Tibial nerve (tissue), 4 donors: ENCODE measurements at regions not wholly inside any gene's neighbourhood (a gene's known extent, or its start where the extent isn't known, plus 50 kb on each side); places are given as distances from the start of the nearest gene placed in this dataset.

Experiments
- DNase-seq, 2 donors: peaks; one replicate each; pipeline ENCODE4 v3.0.0-alpha.2; 2019; ENCODE audit warnings: low spot score in 2 of 2
- H3K27ac ChIP-seq, 4 donors: fragments of 200-600 bp; sonication (generic) in 3 of 4; one replicate each; pipeline ENCODE4 v1.5.1; 2017 to 2019; ENCODE audit warnings: mild to moderate bottlenecking in 1 of 4
- H3K27me3 ChIP-seq, 2 donors: fragments of 200-600 bp; sonication (generic) in 1 of 2; one replicate each; pipeline versions ENCODE4 v1.5.1 to v1.6.0; 2017 to 2019
- H3K36me3 ChIP-seq, 3 donors: fragments of 200-600 bp; sonication (generic); one replicate each; pipeline ENCODE4 v1.5.1; 2018 to 2019
- H3K4me1 ChIP-seq, 4 donors: fragments of 200-600 bp; sonication (generic) in 3 of 4; one replicate each; pipeline ENCODE4 v1.5.1; 2017 to 2019
- H3K4me3 ChIP-seq, 4 donors: fragments of 200-600 bp; sonication (generic) in 3 of 4; one replicate each; pipeline ENCODE4 v1.5.1; 2017 to 2019; ENCODE audit warnings: mild to moderate bottlenecking in 1 of 4, moderate library complexity in 1 of 4
- H3K9me3 ChIP-seq, 4 donors: fragments of 200-600 bp; sonication (generic) in 3 of 4; one replicate each; pipeline ENCODE4 v1.5.1; 2017 to 2019
- EP300 ChIP-seq, 2 donors: sonication (generic); formaldehyde crosslinking; IDR thresholded peaks; one replicate each; pipeline ENCODE4 v1.6.1; 2017; ENCODE audit warnings: antibody characterized with exemption in 2 of 2, mild to moderate bottlenecking in 1 of 2
- POLR2A ChIP-seq, 2 donors: fragments of 450-650 bp; IDR thresholded peaks; one replicate each; pipeline ENCODE4 v1.6.1; 2017; ENCODE audit warnings: antibody characterized with exemption in 2 of 2, mild to moderate bottlenecking in 2 of 2, moderate library complexity in 2 of 2
- WGBS, 2 donors: methylation state at CpG; one replicate each; pipeline ENCODE4 v1.1.5; 2018; 5-methylcytosine and 5-hydroxymethylcytosine counted together
- TF ChIP-seq, protein P1 (sequence below), 5 experiments: fragments of 200-600 bp in 3 of 5; fragments of 450-650 bp in 2 of 5; sonication (generic) in 3 of 5; IDR thresholded peaks; one replicate each; pipeline ENCODE4 v1.5.1; 2016 to 2019; ENCODE audit warnings: antibody characterized with exemption in 5 of 5, mild to moderate bottlenecking in 3 of 5, moderate library complexity in 2 of 5

DNA sequence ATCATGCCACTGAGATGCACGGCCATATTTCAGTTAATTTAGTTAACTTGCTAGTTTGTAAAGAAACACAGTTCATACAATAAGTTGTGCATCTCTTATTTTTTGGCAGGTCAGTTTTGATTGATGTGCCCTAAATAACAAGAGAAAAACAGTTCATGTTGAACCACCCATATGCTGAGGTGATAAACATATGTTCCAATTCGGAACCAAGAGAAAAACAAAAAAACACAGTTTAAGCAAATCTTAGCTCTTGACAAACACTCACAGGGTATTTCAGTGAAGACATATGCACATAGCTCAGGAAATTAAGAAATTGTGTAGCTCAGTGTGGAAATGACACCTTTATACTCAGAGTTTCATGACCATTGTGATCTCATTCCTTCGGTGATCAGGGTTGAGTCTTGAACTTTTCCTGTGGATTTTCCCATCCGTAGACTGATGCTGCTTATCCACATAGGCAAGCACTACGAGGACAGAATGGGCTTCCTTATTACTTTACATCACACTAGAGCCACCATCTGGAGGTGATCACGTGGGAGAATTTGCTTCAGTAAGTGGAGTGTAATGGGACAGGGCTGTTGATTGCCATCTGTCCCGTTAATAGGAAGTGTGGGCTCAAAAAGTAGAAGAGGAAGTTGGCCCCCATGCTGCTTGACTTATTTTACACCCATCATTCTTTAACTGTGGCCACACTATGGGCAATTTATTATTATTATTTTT, 773.0 kb downstream of the MTRR start:
- Histone ChIP-seq H3K36me3 (no peaks in the 10 kb centered on the region), H3K4me3 (no peak overlapping the region), H3K4me1 (no peaks in the 10 kb centered on the region), H3K27ac (no peak overlapping the region), H3K27me3 (no peaks in the 10 kb centered on the region), H3K9me3 (no peaks in the 10 kb centered on the region)
- TF ChIP-seq EP300 (IDR thresholded peaks at IDR 0.05) (no peak), POLR2A (IDR thresholded peaks at IDR 0.05) (no peak)
- TF ChIP-seq, protein P1, sequence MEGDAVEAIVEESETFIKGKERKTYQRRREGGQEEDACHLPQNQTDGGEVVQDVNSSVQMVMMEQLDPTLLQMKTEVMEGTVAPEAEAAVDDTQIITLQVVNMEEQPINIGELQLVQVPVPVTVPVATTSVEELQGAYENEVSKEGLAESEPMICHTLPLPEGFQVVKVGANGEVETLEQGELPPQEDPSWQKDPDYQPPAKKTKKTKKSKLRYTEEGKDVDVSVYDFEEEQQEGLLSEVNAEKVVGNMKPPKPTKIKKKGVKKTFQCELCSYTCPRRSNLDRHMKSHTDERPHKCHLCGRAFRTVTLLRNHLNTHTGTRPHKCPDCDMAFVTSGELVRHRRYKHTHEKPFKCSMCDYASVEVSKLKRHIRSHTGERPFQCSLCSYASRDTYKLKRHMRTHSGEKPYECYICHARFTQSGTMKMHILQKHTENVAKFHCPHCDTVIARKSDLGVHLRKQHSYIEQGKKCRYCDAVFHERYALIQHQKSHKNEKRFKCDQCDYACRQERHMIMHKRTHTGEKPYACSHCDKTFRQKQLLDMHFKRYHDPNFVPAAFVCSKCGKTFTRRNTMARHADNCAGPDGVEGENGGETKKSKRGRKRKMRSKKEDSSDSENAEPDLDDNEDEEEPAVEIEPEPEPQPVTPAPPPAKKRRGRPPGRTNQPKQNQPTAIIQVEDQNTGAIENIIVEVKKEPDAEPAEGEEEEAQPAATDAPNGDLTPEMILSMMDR (IDR thresholded peaks at IDR 0.05): no peak
- no peak for DNase-seq
- WGBS, 2 donors: 74 to 78% methylated on average over 7 of the region's 7 CpGs

DNA sequence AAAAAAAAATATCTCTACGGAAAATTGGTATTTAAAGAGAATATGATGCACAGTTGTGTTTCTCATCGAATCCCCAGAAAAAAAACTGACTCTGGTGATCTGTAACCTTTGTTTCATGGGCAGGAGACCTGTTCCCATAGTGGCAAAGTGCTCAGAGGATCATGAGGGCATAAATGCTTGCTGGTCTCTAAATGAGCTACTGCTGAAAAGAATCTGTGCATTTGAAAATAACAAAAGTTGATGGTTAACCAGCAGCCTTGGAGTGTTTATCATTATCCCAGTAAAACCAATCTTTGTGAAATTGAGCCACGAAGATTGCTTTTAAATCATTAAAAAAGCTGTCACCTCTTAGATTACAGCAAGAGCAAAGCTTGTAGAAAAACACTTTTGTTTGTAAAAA, 775.4 kb downstream of the MTRR start:
- Histone ChIP-seq H3K4me1 (no peaks in the 10 kb centered on the region), H3K27ac (no peak overlapping the region), H3K36me3 (no peaks in the 10 kb centered on the region), H3K9me3 (no peaks in the 10 kb centered on the region), H3K27me3 (no peaks in the 10 kb centered on the region), H3K4me3 (no peak overlapping the region)
- no peak for TF ChIP-seq EP300 (IDR thresholded peaks at IDR 0.05)
- TF ChIP-seq, protein P1 (IDR thresholded peaks at IDR 0.05): no peak
- no peak for TF ChIP-seq POLR2A (IDR thresholded peaks at IDR 0.05)
- no peak for DNase-seq
- WGBS, 2 donors: 62 to 69% methylated on average over 3 of the region's 3 CpGs

DNA sequence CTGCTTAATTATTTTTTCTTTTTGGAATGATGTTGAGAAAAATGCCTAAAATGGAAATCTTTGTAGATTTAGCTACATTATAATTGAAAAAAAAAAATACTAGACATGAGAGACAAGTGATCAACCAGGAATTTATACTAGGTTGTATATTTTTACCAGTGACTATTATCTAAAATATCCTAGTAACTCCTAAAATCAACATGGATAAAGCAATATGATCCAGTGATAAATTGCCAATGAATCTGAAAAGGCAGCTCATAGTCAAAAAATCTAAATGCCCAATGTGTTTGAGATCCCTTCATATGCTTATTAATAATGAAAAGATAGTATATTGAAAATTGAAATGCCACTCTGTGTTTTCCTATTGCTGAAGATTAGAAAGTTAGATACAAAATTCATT, 778.2 kb downstream of the MTRR start:
- TF ChIP-seq EP300 (IDR thresholded peaks at IDR 0.05): no peak
- TF ChIP-seq POLR2A (IDR thresholded peaks at IDR 0.05): no peak
- TF ChIP-seq, protein P1 (IDR thresholded peaks at IDR 0.05): no peak
- H3K4me3 ChIP-seq: no peak overlapping the region
- no peak for DNase-seq
- no peaks in the 10 kb centered on the region for H3K36me3 ChIP-seq
- no peaks in the 10 kb centered on the region for H3K4me1 ChIP-seq
- H3K9me3 ChIP-seq: no peaks in the 10 kb centered on the region
- no peaks in the 10 kb centered on the region for H3K27me3 ChIP-seq
- H3K27ac ChIP-seq: no peak overlapping the region

DNA sequence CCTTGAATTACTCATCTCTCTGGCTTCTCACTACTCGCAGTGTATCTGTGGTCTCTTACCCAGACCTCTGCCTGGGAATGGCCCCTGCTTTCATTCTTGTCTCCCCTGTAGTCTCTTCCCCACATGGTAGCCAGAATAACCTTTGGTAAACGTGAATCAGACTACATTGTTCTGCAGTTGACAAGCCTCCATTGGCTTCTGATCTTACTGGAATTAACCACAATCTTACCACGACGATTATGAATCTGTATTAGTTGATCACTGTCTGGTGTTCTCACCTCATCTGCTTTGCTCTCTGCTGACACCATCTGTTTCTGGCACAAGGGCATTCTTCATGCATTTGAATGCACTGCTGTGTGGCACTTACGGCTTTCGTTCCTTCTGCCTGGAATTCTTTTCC, 781.2 kb downstream of the MTRR start:
- Histone ChIP-seq H3K9me3 (no peaks in the 10 kb centered on the region), H3K4me1 (no peaks in the 10 kb centered on the region), H3K27ac (no peak overlapping the region), H3K4me3 (no peak overlapping the region), H3K27me3 (no peaks in the 10 kb centered on the region), H3K36me3 (no peaks in the 10 kb centered on the region)
- no peak for DNase-seq
- TF ChIP-seq POLR2A (IDR thresholded peaks at IDR 0.05): no peak
- no peak for TF ChIP-seq EP300 (IDR thresholded peaks at IDR 0.05)
- TF ChIP-seq, protein P1 (IDR thresholded peaks at IDR 0.05): no peak
- 77 to 81% methylated on average over 6 of the region's 6 CpGs for WGBS, 2 donors

DNA sequence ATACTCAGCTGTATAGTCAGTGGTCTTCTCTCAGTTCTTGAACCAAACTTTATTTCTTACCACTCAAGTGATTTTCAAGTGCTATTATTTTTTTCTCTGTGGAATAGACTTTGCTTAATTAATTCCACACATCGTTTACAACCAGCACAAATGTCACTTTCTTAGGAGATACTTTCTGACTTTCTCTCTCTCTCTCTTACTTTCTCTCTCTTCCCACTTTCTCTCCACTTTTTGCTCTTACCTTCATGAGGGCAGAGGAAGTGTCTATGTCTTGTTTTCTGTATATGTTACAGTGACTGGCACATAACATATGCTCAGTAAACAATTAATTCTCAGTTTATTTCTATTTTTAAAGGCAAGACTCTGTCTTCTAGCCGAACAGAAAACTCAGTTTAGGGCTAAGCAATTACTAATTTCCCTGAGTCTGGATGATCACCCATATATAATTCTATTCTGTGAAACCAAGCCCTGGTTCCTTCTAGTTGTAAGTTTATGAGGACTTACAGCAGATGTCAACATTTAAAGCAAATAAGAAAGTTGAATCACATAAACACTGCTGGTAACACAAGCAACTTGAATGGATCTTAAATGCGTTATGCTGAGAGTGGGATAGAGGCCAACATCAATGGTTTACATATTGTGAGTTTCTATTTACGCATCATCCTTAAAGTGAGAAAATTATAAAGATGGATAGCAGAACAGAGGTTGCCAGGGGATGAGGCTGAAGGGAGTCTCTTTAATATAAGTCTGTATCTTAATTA, 791.4 kb downstream of the MTRR start:
- WGBS, 2 donors: 82 to 84% methylated on average over 4 of the region's 4 CpGs
- Histone ChIP-seq H3K4me3 (no peak overlapping the region), H3K27me3 (no peaks in the 10 kb centered on the region), H3K9me3 (no peaks in the 10 kb centered on the region), H3K4me1 (no peaks in the 10 kb centered on the region), H3K27ac (no peak overlapping the region), H3K36me3 (no peaks in the 10 kb centered on the region)
- no peak for DNase-seq
- no peak for TF ChIP-seq POLR2A (IDR thresholded peaks at IDR 0.05)
- no peak for TF ChIP-seq EP300 (IDR thresholded peaks at IDR 0.05)
- TF ChIP-seq, protein P1 (IDR thresholded peaks at IDR 0.05): no peak
